Ishikawa (cell line): ENCODE measurements at regions not wholly inside any gene's neighbourhood (a gene's known extent, or its start where the extent isn't known, plus 50 kb on each side); places are given as distances from the start of the nearest gene placed in this dataset.

Experiments used
- CEBPB ChIP-seq: IDR thresholded peaks from 2 replicates; pipeline ENCODE4 v1.6.1; 2012
- CREB1 ChIP-seq: IDR thresholded peaks from 2 replicates; pipeline ENCODE4 v1.6.1; 2012; ENCODE audit warnings: low read depth
- EGR1 ChIP-seq: IDR thresholded peaks from 2 replicates; pipeline ENCODE4 v1.6.1; 2012
- EP300 ChIP-seq: IDR thresholded peaks from 2 replicates; pipeline ENCODE4 v1.6.1; 2012; ENCODE audit warnings: borderline replicate concordance
- FOXM1 ChIP-seq: IDR thresholded peaks from 2 replicates; pipeline ENCODE4 v1.6.1; 2012; ENCODE audit warnings: low read depth, borderline replicate concordance
- MAX ChIP-seq: IDR thresholded peaks from 2 replicates; pipeline ENCODE4 v1.6.1; 2012
- NFIC ChIP-seq: IDR thresholded peaks from 2 replicates; pipeline ENCODE4 v1.6.1; 2012
- RAD21 ChIP-seq: IDR thresholded peaks from 2 replicates; pipeline ENCODE4 v1.6.1; 2012; ENCODE audit warnings: low read depth
- TAF1 ChIP-seq: IDR thresholded peaks from 2 replicates; pipeline ENCODE4 v1.6.1; 2012; ENCODE audit warnings: low read depth, mild to moderate bottlenecking
- TEAD4 ChIP-seq: IDR thresholded peaks from 2 replicates; pipeline ENCODE4 v1.6.1; 2012
- USF1 ChIP-seq: IDR thresholded peaks from 2 replicates; pipeline ENCODE4 v1.6.1; 2012
- YY1 ChIP-seq: IDR thresholded peaks from 2 replicates; pipeline ENCODE4 v1.6.1; 2012; ENCODE audit warnings: low read depth
- ZBTB7A ChIP-seq: IDR thresholded peaks from 2 replicates; pipeline ENCODE4 v1.6.1; 2012; ENCODE audit warnings: low read depth
- TF ChIP-seq, protein P1 (sequence below): IDR thresholded peaks from 2 replicates; pipeline ENCODE4 v1.6.1; 2012; ENCODE audit warnings: low read depth, mild to moderate bottlenecking

GRCh38 chr11:107271425-107271824 lies 186.2 kb downstream of the CWF19L2 start:
- TF ChIP-seq MAX, result no peak
- TF ChIP-seq USF1, result no peak
- no peak for TF ChIP-seq RAD21
- TF ChIP-seq ZBTB7A, result no peak
- TF ChIP-seq CEBPB, result no peak
- no peak for TF ChIP-seq CREB1
- TF ChIP-seq YY1, result no peak
- TF ChIP-seq TAF1, result no peak
- no peak for TF ChIP-seq EP300
- TF ChIP-seq, protein P1, sequence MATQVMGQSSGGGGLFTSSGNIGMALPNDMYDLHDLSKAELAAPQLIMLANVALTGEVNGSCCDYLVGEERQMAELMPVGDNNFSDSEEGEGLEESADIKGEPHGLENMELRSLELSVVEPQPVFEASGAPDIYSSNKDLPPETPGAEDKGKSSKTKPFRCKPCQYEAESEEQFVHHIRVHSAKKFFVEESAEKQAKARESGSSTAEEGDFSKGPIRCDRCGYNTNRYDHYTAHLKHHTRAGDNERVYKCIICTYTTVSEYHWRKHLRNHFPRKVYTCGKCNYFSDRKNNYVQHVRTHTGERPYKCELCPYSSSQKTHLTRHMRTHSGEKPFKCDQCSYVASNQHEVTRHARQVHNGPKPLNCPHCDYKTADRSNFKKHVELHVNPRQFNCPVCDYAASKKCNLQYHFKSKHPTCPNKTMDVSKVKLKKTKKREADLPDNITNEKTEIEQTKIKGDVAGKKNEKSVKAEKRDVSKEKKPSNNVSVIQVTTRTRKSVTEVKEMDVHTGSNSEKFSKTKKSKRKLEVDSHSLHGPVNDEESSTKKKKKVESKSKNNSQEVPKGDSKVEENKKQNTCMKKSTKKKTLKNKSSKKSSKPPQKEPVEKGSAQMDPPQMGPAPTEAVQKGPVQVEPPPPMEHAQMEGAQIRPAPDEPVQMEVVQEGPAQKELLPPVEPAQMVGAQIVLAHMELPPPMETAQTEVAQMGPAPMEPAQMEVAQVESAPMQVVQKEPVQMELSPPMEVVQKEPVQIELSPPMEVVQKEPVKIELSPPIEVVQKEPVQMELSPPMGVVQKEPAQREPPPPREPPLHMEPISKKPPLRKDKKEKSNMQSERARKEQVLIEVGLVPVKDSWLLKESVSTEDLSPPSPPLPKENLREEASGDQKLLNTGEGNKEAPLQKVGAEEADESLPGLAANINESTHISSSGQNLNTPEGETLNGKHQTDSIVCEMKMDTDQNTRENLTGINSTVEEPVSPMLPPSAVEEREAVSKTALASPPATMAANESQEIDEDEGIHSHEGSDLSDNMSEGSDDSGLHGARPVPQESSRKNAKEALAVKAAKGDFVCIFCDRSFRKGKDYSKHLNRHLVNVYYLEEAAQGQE, result no peak
- no peak for TF ChIP-seq EGR1
- TF ChIP-seq FOXM1, result no peak
- TF ChIP-seq TEAD4, result no peak
- no peak for TF ChIP-seq NFIC
